Breast epithelium (tissue), 3 donors: ENCODE measurements at regions not wholly inside any gene's neighbourhood (a gene's known extent, or its start where the extent isn't known, plus 50 kb on each side); places are given as distances from the start of the nearest gene placed in this dataset.

ENCODE experiments used
- CTCF ChIP-seq, 3 donors: fragments of 450-650 bp; IDR thresholded peaks; one replicate each; pipeline ENCODE4 v1.5.1; 2016 to 2017; ENCODE audit warnings: antibody characterized with exemption in 3 of 3, mild to moderate bottlenecking in 3 of 3, moderate library complexity in 3 of 3
- POLR2A ChIP-seq: fragments of 450-650 bp; IDR thresholded peaks from one replicate; pipeline ENCODE4 v1.6.1; 2016; ENCODE audit warnings: antibody characterized with exemption, mild to moderate bottlenecking, moderate library complexity
- POLR2AphosphoS5 ChIP-seq, 3 donors: sonication (generic); formaldehyde crosslinking; IDR thresholded peaks; one replicate each; pipeline ENCODE4 v1.6.1; 2017; ENCODE audit warnings: antibody characterized with exemption in 3 of 3

DNA sequence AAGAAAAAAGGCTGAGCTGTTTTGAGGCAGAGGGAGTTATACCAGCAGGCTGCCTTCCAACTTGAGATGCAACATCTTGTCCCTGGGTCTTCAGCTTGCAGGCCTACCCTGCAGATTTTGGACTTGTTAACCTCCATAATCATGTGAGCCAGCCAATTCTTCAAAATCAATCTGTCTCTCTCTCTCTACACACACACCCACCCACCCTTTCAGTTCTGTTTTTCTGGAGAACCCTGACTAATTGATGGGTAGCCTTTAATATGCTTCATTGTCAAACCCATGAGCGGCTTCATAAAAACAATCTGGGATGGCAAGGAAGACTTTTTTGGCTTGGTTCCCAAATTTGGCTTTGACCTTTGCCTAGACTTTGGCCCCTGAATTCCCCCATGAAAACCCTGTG is 113.9 kb downstream of the TMX1 start:
- no peak for TF ChIP-seq CTCF (IDR thresholded peaks at IDR 0.05)
- no peak for TF ChIP-seq POLR2A
- TF ChIP-seq POLR2AphosphoS5 (IDR thresholded peaks at IDR 0.05), result no peak
